ENCODE measurements at regions not wholly inside any gene's neighbourhood (a gene's known extent, or its start where the extent isn't known, plus 50 kb on each side); places are given as distances from the start of the nearest gene placed in this dataset.

DNA sequence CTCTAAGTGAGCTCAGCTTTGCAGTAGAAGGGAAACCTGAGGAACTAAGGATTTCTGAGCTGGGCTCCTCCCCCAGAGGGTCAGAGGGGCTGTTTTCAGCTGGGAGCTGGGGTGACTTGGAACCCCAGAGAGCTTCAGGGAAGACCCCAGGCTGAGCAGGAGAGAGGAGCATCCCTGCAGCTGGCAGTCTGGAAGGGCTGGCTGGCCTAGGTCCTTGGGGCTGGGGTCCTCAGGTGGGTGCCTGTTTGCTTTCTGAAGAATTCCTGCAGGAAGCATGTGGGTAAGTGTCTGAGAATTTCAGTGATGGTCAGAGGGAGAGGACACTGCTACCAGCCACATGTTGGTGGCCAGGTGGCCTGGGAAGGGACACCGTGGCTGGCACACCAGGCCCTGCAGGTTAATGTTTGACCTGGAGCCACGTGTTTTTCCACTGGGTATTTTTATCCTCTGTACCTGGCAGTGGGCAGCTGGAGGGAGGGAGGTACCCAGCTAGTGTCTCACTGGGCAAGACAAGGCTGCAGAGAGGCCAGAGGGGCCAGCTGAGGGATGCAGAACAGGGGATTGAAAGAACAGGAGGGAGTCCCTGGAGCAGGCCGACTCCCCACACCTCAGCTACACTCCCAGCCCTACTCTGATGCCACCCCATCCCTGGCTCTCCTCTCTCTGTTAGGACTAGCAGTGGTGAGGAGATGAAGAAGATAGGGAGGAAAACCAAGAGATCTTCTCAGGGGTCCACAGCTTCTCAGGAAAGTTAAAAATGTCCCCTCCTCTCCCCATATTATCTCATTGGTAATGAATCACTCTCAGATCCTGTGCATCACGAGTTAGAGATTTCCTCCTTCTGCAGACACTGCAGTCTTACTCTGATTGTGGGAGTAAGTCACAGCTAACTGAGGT, 143.6 kb downstream of the VEGFA start:
- FAIRE-seq = no peak
- no peak for DNase-seq (ENCODE audit: extremely low spot score, insufficient read length, low read depth)

DNA sequence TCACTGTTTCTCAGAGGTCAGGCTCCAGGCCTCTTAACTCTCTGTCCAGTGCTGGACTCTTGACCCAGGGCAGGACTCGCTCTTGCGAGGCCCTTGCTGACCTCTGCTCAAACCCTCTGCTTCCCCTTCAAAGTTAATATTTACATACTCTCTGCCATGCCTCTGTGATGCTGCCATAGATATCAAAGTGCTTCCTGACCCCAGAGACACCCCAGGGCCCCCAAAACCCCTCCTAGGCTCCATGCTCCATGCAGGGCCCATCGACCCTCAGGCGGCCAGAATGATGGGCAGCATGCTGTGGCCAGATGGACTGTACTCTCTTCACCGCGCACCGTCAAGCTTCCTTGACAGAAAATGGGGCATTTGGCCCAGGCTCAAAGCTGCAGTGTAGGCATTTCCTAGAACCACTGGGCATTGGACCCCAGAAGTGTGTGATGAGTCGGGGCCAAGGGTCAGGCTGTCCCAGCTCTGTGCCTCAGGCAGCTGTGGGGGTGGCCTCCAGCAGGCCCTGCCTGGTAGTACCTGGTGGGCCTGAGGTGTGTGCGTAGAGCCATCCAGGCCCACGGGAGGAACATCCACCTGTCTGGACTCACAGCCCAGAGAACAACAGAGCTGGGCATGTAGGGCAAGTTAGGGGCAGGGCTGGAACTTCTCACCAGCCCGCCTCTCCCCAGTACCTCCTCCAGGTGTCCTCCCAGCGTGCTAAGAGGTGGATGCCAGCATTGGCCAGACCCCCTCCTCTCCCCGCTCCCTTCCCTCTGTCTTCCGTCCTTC, 142.8 kb downstream of the VEGFA start:
- FAIRE-seq = no peak
- no peak for DNase-seq (ENCODE audit: extremely low spot score, insufficient read length, low read depth)

DNA sequence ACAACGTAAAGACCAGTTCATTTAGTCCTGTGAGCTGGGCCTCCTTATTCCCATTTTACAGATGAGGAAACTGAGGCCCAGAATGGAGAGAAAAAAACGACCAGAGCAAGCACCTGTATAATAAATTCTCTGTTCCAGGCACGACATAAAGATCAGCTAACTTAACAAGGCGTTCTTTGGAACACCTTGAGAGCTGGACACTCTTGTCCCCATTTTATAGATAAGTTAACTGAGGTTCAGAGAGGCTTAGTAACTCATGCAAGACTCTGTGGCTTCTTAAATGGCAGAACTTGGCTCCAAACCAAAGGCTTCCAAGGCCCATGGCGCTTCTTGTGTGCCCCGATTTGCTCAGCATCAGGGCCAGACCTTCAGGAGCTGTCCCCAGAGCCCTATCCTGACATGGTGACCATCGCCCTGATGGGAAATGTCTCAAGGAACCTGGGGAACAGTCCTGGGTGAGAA, 142.1 kb downstream of the VEGFA start:
- DNase-seq (ENCODE audit: extremely low spot score, insufficient read length, low read depth) = no peak
- FAIRE-seq = no peak

DNA sequence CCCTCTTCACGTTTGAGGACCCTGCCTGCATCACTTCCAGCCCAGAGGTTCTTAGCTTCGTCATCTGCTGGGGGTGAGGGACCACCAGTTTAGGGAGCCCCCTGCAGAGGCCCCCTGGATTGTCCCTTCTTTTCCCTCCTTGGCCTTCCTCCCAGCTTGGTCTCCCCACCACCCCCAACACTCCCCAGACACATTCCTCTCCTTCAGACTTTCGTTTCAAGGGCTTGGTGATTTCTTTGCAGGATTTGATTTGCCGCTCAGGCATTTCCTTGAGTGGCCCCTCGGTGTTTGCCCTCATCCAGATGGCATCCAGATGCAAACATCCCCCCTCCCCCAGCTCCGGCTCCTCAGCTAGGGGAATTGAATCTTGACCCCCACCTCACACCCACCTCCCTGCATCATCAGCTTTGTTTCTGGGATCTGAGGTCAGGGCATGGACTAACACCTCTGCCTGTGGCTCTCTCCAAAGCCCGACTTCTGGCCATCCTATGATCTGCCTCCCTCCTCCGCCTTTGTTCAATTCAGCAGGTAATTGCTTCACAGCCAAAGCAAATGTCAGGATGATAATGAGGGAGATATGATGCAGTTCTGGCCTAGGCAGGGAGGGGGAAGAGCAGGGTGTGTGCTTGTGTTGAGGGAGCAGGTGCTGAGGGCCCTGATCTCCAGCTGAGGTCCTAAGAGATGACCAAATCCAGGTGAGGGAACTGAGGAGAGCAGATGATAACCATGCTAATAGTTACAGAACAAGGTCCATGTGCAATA, 141.5 kb downstream of the VEGFA start:
- no peak for FAIRE-seq
- DNase-seq (ENCODE audit: extremely low spot score, insufficient read length, low read depth) = no peak

DNA sequence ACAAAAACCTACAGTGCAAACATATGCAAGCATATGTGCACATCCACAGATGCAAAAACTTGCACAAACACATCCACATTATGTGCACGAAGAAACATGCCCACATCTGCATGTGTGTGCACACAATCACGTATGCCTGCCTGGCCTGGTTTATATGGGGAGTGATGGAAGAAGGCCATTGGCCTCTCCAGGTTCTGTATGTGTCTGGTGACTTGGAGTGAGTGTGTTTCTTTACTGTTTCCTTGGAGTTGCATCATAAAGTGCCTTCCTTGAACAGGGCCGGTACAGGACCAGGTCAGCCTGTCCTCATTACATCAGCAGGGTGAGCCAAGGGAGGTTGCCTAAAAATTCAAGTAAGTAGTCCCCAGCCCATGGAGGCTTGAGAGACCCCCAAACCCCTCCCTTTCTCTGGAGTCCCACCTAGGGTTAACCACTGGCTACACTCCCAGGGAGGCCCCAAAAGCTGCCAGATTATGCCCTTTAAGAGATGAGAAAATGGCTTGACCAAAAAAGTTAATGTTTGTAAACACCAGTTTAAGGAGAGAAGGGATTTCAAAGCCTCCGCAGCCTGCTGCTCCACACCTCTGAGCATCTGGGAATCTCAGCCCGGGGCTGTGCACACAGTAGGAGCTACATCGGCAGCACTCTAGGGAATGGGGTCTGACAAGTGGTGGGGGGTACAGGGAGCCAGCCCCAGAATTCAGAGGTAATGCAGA, 140.8 kb downstream of the VEGFA start:
- DNase-seq (ENCODE audit: extremely low spot score, insufficient read length, low read depth) (no peak), FAIRE-seq (no peak)

DNA sequence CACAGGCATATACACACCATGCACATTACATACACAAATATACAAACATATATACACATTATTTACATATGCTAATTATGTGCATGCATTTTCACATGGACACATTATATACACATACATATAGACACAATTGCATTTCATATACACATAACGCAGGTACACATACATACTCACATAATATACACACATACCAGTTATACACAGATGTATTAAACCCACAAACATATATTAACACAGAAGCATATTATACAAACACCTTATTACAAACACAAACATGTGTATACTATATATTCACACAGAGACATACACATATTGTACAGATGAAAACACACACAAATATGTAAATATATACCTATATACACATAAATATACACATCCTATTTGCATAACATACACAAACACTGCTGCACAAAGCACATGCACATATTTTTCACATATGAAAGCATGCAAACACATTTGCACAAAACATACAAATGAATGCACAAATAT, 140.2 kb downstream of the VEGFA start:
- FAIRE-seq = no peak

DNA sequence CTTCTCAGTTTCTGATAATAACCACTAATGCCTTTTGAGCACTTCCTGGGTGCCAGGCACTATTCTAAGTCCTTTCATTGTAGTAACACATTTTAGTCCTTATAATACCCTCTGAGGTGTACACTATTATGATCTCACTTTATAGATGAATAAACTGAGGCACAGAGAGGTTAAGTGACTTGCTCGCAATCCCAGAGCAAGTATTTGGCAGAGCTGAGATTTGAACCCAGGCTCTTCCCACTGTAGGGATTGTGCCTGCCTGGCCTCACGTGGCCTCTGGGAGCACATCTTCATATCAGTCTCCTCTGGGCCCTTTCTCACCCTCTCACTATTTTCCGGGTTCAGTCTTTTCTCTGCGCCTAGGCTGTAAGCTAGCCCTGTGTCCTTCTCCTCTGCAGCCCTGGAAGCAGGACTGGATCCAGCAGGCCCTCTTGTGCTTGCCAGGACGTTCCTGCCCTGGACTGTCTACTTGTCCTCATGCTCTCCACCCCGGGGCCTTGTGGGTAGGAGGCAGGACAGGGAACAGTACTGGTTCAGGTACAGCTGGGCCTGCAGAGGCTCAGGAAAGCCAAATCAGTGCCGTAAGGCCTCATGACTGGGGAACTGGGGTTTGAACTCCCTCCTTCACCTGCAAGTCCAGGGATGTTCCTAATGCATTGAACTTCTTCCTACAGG, 139.6 kb downstream of the VEGFA start:
- no peak for DNase-seq (ENCODE audit: extremely low spot score, insufficient read length, low read depth)
- FAIRE-seq = no peak

More for the DNA sequence above, 140.2 kb downstream of the VEGFA start:
- no peak for DNase-seq (ENCODE audit: extremely low spot score, insufficient read length, low read depth)

DNA sequence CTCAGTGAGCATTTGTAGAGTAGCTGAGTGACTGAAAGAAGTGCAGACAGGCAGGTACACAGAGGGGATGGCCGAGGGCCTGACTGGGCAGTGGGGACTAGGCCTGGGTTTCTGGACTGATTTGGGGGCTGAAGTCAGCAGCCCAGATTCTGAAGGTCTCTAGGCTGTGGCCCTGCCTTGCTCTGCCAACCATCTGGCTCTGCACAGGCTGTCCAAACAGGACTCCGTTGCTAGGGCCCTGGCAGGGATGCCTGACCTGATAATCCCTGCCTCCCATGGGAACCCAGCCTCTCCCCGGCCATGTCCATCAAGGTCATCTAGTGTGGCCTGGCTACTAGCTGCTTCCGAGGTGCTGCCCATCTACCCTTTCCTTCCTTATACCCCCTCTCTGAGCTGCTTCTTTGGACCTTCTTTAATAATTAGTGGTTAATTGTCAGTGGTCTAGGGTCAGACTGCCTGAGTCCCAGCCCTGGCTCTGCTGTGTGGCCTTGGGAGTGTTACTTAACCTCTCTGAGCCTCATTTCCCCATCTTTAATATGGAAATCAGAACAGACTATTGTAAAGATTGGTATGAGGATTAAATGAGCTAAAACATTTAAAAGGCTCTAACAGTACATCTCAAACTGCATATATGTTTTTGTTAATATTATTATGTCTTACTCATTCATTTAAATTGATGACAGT, 137.9 kb downstream of the VEGFA start:
- FAIRE-seq = no peak
- no peak for DNase-seq (ENCODE audit: extremely low spot score, insufficient read length, low read depth)

DNA sequence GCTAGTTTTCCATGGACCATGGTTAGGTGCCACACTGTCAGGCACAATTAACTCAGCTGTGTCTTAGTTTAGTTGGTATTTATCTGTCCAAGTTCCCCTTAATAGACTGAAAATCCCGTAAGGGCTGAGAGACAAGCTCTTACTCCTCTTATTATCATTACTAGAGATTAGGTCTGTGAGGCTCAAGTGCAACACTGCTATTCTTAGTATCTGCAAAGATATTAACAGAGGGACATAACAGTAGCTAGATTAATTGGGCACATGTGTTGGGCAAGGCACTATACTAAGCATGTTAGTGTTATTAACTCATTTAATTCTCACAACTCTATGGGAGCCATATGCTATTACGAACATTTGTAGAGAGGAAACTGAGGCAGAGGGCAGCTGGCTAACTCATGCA, 137.3 kb downstream of the VEGFA start:
- no peak for DNase-seq (ENCODE audit: extremely low spot score, insufficient read length, low read depth)

DNA sequence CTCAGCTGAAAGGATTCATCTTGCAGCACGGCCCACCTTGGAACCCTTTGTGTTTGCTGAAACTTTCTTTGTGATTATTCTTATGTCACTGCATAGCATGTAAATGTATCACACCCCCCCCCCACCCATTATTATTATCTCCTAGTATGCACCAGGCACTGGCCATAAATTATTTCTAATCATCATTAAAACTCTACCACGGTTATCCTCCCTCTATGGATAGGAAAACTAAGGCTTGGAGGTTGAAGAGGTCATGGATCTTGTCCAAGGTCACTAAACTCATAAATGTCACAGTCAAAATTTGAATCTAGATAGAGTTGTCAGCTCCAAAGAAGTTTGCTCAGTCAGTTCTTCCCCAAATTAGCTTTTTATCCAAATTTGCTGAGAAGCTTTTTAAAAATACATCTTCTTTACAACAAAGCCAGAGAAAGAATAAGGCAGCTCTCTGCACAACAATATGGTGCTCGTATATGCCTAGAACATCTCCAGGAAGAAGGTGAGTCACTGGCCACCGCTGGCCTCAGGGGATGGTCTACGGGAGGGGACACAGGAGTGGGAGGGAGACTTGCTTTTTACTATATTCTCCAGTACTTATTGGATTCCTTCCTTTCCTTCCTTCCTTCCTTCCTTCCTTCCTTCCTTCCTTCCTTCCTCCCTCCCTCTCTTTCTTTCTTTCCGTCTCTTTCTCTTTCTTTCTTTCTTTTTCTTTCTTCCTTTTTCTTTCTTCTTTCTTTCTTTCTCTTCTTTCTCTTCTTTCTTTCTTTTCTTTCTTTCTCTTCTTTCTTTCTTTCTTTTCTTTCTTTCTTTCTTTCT, 134.5 kb downstream of the VEGFA start:
- DNase-seq (ENCODE audit: extremely low spot score, insufficient read length, low read depth) = no peak
- no peak for FAIRE-seq

More for the DNA sequence above, 137.3 kb downstream of the VEGFA start:
- FAIRE-seq = no peak

DNA sequence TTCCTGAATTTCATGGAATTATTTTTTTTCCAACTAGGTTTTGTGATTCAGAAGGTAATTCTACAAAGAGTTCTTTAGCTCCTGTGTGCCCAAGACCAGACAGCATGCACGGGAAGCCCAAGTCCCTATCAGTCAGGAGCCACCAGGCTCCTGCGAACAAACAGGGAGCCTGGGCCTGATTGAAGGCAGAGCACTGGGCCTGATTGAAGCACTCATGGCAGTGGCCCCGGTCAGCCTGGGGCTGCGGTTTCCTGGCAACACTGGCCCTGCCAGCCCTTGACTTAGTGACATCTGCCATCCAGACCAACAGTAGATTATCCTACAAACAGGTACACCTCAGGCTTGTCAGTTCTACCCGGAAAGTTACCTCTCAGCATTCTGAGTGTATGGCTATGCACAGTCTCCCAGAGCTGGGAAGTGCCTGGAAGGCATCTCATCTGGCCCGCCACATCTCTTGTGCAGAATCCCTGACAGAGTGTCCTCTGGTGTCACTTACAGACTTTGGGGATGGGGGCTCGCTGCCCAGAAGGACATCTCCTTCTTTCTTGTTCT, 133.8 kb downstream of the VEGFA start:
- FAIRE-seq (no peak), DNase-seq (ENCODE audit: extremely low spot score, insufficient read length, low read depth) (no peak)

DNA sequence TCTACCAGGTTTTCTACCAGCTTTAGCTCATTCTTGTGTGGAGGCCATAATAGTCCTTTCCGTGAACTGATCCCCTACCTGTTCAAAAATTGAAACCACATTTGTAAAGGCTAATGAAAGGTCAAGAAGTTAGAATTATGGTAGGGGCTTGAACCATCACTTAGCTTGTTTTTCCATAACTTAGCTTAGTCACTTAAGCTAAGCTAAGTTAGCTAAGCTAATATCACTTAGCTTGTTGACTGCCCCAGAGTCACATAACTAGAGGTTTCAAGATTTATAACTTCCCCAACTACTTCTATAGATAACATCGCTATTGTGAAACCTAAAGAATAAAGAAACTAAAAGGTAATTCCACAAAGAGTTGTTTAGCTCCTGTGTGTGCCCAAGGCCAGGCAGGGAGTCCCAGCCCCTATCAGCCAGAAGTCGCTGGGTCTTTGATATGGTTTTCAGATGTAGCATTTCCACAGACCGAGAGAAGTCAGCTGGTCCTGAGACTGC, 131.8 kb downstream of the VEGFA start:
- DNase-seq (ENCODE audit: extremely low spot score, insufficient read length, low read depth) (no peak), FAIRE-seq (no peak)

DNA sequence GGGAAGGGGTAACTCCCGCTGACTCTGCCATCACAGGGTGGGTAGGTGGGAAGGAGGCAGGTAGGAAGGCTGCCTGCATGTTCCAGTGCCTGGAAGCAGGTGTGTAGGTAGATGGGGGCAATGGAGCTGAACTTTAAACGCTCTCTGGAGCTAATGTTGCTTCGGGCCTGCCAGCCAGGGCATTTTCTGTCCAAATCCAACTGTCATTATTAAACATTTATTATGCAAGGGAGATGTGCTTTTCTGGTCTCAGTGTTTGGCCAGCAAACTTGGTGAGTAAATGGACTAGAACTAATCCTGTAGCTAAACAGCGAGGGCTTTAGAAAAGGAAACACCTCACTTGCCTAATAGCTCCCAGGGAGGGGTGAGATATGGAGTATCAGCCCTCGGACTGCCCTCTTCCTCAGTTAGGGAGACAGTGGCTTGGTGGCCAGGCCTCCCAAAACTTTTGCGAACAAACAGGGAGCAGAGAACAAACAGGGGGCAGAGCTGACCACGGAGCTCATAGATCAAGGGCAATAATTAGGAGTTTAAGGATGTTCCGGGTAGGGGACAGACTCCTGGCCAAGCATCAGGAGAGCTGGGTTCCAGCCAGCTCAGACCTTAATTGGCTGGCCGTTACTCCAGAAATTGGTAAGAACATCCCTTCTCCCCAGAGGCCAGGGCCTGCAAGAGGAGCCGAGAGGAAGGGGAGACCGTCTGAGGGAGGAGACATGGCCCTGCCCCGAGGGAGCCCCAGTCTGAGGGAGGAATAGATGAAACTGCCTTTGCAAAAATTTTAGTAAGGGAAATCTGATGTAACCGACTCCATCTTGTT, 131.1 kb downstream of the VEGFA start:
- FAIRE-seq (no peak), DNase-seq (ENCODE audit: extremely low spot score, insufficient read length, low read depth) (no peak)

DNA sequence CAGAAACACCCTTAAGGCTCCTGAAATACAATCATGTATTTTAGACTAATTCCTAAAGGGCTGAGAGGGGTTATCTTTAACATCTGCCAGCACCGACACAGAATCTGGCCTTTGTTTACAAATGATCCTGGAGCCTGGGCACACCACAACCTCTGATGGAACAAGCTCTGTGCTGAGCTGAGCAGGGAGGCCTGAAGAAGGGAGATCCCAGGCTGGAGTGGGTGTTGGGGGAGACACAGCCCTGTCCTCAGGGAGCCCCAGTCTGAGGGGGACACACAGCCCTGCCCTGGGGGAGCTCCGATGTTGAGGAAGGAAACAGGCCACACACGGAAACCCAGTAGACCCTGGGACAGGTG, 130.5 kb downstream of the VEGFA start:
- DNase-seq (ENCODE audit: extremely low spot score, insufficient read length, low read depth) (no peak), FAIRE-seq (no peak)

DNA sequence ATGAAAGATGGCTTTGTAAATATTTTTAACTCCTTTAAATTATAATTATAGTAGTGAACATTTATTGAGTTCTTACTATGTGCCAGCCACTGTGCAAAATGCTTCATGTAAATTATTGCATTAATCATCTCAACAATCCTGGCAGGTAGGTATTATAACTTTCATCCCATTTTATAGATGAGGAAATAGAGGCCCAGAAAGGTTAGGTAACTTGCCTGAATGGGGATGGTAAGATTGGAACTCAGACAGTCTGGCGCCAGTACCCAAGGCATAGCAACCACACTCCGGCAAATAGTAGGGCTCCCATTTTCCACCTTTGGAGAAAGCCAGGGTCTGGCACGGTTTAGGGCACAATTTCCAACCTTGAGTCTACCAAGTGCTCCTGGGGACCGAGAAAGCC, 129.8 kb downstream of the VEGFA start:
- FAIRE-seq (no peak), DNase-seq (ENCODE audit: extremely low spot score, insufficient read length, low read depth) (no peak)

DNA sequence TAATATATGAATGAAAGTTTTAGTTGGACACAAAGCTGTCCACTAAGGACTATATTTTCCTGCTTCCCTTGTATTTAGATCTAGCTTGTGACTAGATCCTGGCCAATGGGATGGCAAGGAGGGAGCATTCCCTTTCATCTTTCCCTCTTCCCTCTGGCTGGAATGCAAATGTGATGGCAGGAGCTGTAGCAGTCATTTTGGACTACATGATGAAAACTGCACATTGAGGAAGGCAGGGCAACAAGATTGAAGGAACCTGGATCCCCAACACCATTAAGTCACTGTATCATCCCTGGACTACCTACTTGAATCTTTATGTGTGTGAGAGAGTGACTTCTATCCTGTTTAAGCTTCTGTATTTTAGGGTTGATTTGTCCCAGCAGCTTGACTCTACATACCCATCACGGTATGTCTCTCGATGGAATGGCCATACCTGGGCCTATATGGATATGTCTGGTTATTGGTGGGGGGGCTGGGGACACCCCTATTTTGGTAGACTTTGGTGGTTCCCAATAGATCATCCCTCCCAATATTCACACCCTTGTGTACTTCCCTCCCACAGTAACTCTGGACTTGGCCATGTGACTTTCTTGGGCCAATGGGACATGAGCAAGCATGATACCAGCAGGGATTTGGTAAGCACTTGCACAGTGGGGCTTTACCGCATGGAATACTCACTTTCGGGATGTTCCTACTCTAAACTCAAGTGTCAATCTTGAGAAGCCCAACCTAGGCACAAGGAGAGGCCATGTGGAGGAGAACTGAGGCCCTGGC, 128.5 kb downstream of the VEGFA start:
- FAIRE-seq = no peak
- no peak for DNase-seq (ENCODE audit: extremely low spot score, insufficient read length, low read depth)

Data from GM18507 (cell line).